GM21786 (cell line): ENCODE measurements at regions not wholly inside any gene's neighbourhood (a gene's known extent, or its start where the extent isn't known, plus 50 kb on each side); places are given as distances from the start of the nearest gene placed in this dataset.

Experiments used
- ATAC-seq: cut with Tn5 transposase; IDR thresholded peaks from one replicate; pipeline ENCODE4 v1.9.1; 2021; ENCODE audit not compliant: unreplicated experiment

GRCh38 chr9:90311811-90312210 lies 330.8 kb downstream of the DIRAS2 start:
- ATAC-seq: no peak

GRCh38 chr9:90322296-90322695 lies 320.3 kb downstream of the DIRAS2 start:
- ATAC-seq: no peak

GRCh38 chr9:90325913-90326653 lies 316.5 kb downstream of the DIRAS2 start:
- ATAC-seq: no peak

- no peak for ATAC-seq
Observed at GRCh38 chr9:90330231-90330630, 312.4 kb downstream of the DIRAS2 start.

- no peak for ATAC-seq
Observed at GRCh38 chr9:90331826-90332575, 310.6 kb downstream of the DIRAS2 start.

GRCh38 chr9:90333226-90333625 lies 309.4 kb downstream of the DIRAS2 start:
- ATAC-seq: no peak

GRCh38 chr9:90340421-90340820 lies 302.2 kb downstream of the DIRAS2 start:
- ATAC-seq: no peak

GRCh38 chr9:90342607-90343006 lies 300.0 kb downstream of the DIRAS2 start:
- no peak for ATAC-seq

- ATAC-seq: no peak
Observed at GRCh38 chr9:90343366-90343765, 299.3 kb downstream of the DIRAS2 start.

- ATAC-seq: no peak
Observed at GRCh38 chr9:90343991-90344390, 298.6 kb downstream of the DIRAS2 start.

DNA sequence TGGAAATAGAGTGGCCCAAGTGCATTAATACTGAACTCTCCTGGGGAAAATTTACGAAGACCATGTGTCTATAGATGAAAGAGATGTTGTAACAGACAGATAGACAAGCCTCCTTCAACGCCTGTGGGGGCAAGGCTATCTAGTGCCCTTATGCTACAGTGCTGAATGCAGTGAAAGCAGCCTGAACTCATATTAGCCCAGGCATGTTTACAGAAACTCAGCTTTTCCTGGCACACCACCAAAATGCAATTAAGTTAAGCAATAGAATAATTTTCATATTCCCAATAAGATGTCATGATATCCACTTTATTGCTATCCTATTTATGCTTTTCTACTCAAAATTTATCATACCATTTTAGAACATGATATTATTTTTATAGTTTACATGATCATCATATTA lies 277.0 kb downstream of the DIRAS2 start:
- ATAC-seq: no peak

GRCh38 chr9:90368241-90368640 lies 274.4 kb downstream of the DIRAS2 start:
- ATAC-seq: no peak

DNA sequence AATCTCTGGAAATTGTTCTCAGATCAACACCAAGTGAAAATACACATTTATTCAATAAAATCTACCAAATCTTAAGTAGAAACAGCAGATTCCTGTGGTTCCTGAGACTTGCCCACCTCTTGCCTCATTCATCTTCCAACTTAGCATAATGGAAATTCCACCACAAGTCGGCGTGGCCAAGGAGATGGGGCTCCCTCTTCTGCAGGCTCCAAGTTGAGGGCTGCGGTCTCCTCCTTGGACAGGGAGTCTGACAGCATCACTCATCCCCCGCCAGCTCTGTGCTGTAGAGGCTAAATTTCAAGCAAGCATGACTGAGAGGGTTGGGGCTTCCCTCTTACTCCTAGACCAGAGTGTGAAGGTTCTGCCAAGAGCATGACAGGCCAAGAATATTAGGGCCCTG lies 273.7 kb downstream of the DIRAS2 start:
- no peak for ATAC-seq

GRCh38 chr9:90379771-90380170 lies 262.9 kb downstream of the DIRAS2 start:
- no peak for ATAC-seq

DNA sequence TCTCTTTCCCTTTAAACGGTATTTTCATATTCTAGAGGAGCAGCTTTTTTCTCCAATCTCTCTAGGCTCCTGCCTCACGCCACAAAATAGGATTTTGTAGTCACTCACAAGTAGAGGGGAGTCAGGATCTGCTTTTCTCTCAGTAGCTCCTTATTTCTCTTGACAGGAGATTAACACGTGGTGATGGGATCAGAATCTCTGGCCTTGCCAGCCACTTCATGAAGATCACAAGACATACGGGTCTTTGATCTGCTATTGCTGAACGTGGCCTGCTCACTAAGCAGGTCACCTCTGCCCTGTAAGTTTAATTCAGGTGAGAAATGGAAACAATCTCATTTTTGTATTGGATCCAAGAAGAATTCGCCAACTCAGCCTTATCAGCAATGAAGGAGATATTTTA lies 257.5 kb downstream of the DIRAS2 start:
- no peak for ATAC-seq

GRCh38 chr9:90393365-90394152 lies 249.1 kb downstream of the DIRAS2 start:
- no peak for ATAC-seq

DNA sequence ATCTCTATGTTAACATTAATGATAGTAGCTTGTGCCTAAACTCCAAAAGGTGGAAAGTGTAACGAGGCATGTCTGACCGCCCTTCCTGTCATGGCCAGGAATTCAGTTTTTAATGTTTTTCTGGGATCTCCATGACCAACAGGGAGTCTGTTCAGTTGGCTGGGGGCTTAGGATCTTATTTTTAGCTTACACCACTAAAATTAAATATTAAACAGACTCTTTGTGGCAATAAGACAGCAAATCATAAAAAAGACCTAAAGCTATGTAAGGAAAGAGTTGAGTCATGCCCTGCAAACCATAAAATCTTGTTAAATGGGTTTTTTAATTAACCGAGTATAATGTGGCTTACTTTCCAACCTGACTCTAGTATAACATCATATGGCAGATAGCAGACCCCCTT lies 247.8 kb downstream of the DIRAS2 start:
- ATAC-seq: no peak

- ATAC-seq: no peak
Observed at GRCh38 chr9:90400091-90400490, 242.5 kb downstream of the DIRAS2 start.

GRCh38 chr9:90408659-90409058 lies 234.0 kb downstream of the DIRAS2 start:
- ATAC-seq: no peak

- no peak for ATAC-seq
Observed at GRCh38 chr9:90419221-90419851, 223.3 kb downstream of the DIRAS2 start.

DNA sequence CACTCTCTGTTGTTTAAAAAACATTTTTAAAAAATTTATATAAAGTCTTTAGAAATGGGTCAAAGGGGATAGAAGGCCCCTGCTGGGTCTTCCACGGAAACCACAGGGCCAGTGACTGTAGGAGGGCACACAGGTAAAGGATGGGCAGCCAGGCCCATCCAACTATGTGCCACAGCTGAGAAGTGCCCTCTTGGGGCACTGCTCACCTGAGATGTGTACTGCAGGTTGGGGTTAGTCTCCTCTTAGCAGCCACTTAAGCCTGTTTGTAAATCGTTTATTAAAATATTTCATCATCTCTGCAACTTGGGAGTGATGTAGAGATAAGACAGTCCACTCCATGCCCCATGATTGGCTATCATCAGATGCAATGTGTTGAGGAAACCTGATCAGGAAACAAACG lies 222.4 kb downstream of the DIRAS2 start:
- ATAC-seq: no peak
